Muscle layer of duodenum (tissue), 2 donors: ENCODE measurements at regions not wholly inside any gene's neighbourhood (a gene's known extent, or its start where the extent isn't known, plus 50 kb on each side); places are given as distances from the start of the nearest gene placed in this dataset.

Source experiments
- H3K27ac ChIP-seq: one replicate; pipeline ENCODE4 v1.7.0; 2013; ENCODE audit warnings: mild to moderate bottlenecking, low read length
- H3K27me3 ChIP-seq: one replicate; pipeline ENCODE4 v1.7.0; 2013; ENCODE audit warnings: low read depth, mild to moderate bottlenecking, control low read depth, low read length
- H3K36me3 ChIP-seq, 2 donors: one replicate each; pipeline ENCODE4 v1.7.0; 2013; ENCODE audit warnings: low read length in 2 of 2, control low read depth in 1 of 2, mild to moderate bottlenecking in 1 of 2; ENCODE audit not compliant: insufficient read depth in 2 of 2, control insufficient read depth in 1 of 2
- H3K4me1 ChIP-seq, 2 donors: one replicate each; pipeline ENCODE4 v1.7.0; 2013; ENCODE audit warnings: low read length in 2 of 2, mild to moderate bottlenecking in 2 of 2, control low read depth in 1 of 2, moderate library complexity in 1 of 2; ENCODE audit not compliant: insufficient read depth in 2 of 2, control insufficient read depth in 1 of 2
- H3K4me3 ChIP-seq, 2 donors: one replicate each; pipeline ENCODE4 v1.7.0; 2013; ENCODE audit warnings: low read length in 2 of 2, low read depth in 1 of 2, mild to moderate bottlenecking in 1 of 2
- H3K9me3 ChIP-seq, 2 donors: one replicate each; pipeline ENCODE4 v1.7.0; 2013; ENCODE audit warnings: low read length in 2 of 2, control low read depth in 1 of 2, mild to moderate bottlenecking in 1 of 2; ENCODE audit not compliant: control insufficient read depth in 1 of 2
- donor health status: healthy.

DNA sequence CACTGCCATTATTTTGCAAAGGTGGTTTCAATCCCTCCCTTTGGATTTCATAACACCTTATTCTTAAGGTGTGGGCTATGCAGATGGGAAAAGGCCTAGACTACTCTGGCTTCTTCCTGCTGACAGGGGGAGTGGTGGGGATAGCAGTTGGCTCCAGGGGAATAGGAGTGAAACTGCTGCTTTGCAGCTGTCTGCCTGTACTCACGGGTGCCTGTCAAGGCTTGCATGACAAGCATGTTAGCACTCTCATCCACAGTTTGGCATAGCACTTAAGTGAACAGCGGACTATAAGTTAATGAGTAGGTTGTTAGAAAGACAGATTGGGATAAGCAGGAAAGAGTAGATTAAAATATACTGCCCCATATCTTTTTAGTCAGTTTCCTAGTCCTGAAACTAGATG is 287.5 kb upstream of the DAB1 start:
- Histone ChIP-seq H3K27me3 (no peaks in the 10 kb centered on the region), H3K4me3 (no peak overlapping the region), H3K9me3 (no peaks in the 10 kb centered on the region), H3K4me1 (no peaks in the 10 kb centered on the region), H3K36me3 (no peaks in the 10 kb centered on the region), H3K27ac (no peak overlapping the region)

DNA sequence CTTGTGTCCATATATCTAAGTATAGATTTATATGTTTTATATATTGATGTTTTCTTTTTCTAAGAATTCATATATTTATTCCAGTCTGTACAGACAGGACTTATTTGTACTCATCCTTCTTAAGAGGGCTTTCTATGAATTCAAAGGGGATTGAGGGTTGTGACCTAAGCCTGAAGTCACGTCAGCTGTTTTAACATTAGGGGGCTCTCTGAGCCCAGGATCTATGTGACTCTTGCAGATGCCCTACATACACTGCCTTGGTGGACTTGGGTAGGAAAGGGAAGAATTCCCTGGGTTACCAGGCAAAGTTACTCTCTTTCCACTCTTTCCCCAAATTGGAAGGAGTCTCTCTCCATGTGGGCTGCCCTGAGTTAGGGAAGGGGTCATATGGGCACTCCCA is 283.8 kb upstream of the DAB1 start:
- Histone ChIP-seq H3K4me3 (no peak overlapping the region), H3K27ac (no peak overlapping the region), H3K36me3 (no peaks in the 10 kb centered on the region), H3K9me3 (no peaks in the 10 kb centered on the region), H3K27me3 (no peaks in the 10 kb centered on the region), H3K4me1 (no peaks in the 10 kb centered on the region)

DNA sequence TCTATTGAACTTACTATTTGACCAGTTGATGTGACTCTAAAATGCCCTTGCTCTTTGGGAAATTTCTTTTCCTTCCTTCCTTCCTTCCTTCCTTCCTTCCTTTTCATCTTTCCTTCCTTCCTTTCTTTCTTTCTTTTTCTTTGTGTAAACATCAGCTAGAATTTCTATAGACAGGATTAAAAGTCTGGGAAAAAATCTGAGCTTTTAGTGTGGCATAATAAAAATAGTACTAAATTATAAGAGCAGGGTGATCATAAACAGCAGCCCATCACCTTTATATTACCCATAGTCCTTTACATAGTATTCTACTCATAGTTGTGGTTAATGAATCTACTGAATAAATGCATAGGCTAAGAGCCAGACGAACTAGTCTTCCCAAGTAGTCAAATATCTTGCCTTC is 281.0 kb upstream of the DAB1 start:
- no peak overlapping the region for H3K4me3 ChIP-seq
- H3K36me3 ChIP-seq, result no peaks in the 10 kb centered on the region
- H3K4me1 ChIP-seq, result no peaks in the 10 kb centered on the region
- no peak overlapping the region for H3K27ac ChIP-seq
- no peaks in the 10 kb centered on the region for H3K27me3 ChIP-seq
- no peaks in the 10 kb centered on the region for H3K9me3 ChIP-seq

DNA sequence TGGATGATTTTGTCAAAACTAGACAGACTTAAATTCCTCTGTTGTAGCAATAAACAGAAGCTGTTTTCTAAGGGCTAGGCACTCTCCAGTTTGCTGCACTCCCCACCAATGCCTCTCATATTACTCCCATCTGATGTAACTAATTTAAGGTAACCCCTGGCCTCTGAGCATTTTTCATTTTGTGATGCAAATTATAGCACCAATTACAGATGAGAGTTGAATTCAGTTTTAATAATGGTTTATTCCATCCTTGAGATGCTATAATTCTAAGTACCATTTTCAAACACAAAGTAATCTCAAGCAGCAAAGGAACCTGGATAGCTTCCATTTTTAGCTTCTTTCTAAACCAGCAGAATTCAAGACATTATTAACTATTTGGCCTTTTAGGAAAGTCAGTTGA is 280.4 kb upstream of the DAB1 start:
- H3K27me3 ChIP-seq, result no peaks in the 10 kb centered on the region
- H3K4me3 ChIP-seq, result no peak overlapping the region
- H3K4me1 ChIP-seq, result no peaks in the 10 kb centered on the region
- H3K36me3 ChIP-seq, result no peaks in the 10 kb centered on the region
- H3K9me3 ChIP-seq, result no peaks in the 10 kb centered on the region
- no peak overlapping the region for H3K27ac ChIP-seq

DNA sequence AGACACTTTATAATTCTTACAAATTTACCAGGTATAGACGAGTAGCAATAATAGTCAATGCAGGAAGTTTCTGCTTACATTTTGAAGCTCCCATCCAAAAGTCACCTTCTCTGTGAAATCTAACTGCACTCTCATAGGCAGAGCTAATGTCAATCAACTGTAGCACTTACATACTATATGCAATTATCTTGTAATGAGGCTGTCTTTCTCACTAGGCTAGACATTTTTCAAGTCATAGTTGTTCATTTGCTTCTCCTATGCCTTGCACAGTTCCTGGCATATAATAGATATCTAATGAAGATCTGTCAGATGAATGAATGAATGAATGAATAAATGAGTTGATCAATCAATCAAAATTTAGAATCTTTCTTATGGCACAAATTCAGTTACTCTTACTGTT is 273.0 kb upstream of the DAB1 start:
- Histone ChIP-seq H3K36me3 (no peaks in the 10 kb centered on the region), H3K4me3 (no peak overlapping the region), H3K9me3 (no peaks in the 10 kb centered on the region), H3K27me3 (no peaks in the 10 kb centered on the region), H3K27ac (no peak overlapping the region), H3K4me1 (no peaks in the 10 kb centered on the region)

DNA sequence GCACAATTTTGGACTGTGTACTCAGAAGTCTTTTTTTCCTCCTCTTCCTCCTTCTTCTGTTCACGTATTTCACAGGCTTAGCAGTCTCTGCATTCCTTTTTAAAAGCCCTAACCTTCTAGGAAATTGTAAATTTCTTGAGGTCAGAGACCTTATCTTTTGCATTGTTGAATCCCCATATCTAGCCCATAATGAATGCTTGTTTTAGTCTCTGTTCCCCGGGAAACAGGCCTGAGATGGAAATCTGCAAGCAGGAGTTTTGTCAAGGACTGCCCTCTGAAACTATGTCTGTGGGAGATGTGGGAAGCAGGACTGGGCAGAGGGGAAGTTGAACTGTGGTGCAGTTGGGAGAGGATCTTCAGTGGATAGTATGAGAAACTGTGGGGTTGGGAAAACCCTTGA is 272.2 kb upstream of the DAB1 start:
- H3K4me3 ChIP-seq, result no peak overlapping the region
- no peaks in the 10 kb centered on the region for H3K27me3 ChIP-seq
- no peak overlapping the region for H3K27ac ChIP-seq
- H3K4me1 ChIP-seq, result no peaks in the 10 kb centered on the region
- no peaks in the 10 kb centered on the region for H3K9me3 ChIP-seq
- H3K36me3 ChIP-seq, result no peaks in the 10 kb centered on the region

DNA sequence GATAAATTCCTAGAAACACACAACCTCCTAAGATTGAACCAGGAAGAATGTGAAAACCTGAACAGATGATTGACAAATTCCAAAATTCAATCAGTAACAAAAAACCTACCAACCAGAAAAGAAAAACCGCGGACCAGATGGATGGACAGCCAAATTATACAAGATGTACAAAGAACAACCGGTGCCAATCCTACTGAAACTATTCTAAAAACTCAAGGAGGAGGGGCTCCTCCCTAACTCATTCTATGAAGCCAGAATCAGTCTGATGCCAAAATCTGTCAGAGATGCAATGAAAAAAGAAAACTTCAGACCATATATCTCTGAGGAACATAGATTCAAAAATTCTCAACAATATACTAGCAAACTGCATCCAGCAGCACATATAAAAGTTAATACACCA is 262.4 kb upstream of the DAB1 start:
- no peak overlapping the region for H3K4me3 ChIP-seq
- no peaks in the 10 kb centered on the region for H3K4me1 ChIP-seq
- H3K27ac ChIP-seq, result no peak overlapping the region
- H3K36me3 ChIP-seq, result no peaks in the 10 kb centered on the region
- no peaks in the 10 kb centered on the region for H3K27me3 ChIP-seq
- H3K9me3 ChIP-seq, result peaks cover 0 to 16% of the 10 kb centered on the region in 2 donors

DNA sequence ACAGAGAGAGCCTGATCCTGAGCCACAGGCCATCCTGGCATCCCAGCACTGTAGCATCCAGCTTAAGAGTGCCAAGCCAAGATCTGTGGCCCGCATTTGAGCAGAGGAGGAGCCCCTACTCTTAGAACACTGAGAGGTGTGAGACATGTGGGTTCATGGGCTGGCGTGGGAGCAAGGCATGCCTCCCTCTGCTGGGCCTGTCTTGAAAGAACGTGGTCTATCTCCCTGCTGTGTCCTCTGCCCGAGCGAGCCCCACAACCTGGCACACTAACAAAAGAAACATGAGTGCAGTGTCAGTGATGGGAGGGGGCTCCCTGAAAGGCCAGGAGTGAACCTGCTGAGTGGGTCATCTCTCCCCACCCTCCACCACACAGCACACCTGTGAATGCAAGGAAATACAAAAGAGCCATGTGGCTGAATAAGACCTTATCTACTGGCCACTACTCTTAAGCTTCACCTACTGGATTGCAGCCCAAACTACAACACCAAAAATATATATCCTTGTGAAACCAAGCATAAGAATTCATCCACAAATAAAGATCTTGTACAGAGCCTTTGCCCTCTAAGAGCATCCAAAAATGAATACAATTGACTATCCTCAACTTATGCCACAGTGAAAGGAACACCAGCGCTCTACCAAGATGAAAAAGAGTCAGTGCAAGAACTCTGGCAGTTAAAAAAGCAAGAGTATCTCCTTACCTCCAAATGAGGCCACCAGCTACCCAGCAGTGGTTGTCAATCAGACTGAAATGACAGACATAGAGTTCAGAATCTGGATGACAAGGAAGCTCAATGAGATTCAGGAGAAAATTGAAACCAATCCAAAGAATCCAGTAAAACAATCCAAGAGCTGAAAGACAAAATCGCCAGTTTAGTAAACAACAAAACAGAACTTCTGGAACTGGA is 259.4 kb upstream of the DAB1 start:
- no peaks in the 10 kb centered on the region for H3K4me1 ChIP-seq
- peaks cover 0 to 11% of the 10 kb centered on the region in 2 donors for H3K9me3 ChIP-seq
- H3K36me3 ChIP-seq, result no peaks in the 10 kb centered on the region
- no peak overlapping the region for H3K27ac ChIP-seq
- no peaks in the 10 kb centered on the region for H3K27me3 ChIP-seq
- no peak overlapping the region for H3K4me3 ChIP-seq

DNA sequence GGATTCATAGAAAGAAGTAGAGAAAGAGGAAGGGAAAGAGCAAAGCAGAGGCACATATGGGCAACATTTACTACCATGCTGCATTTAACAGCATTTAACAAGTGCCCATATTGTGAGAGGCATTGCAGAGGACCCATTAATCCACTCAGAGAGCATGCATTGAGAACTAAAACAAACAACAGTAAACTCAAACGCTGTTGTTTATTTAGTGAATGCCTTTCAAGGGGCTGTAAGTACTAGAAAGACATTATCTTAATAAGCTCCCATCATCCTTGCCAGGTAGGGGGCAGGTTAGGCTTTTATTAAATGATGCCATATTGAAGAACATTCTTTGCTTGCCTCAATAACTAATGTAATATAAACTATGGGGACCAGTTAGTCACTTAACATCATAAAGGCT is 254.3 kb upstream of the DAB1 start:
- H3K4me1 ChIP-seq, result no peaks in the 10 kb centered on the region
- no peaks in the 10 kb centered on the region for H3K36me3 ChIP-seq
- no peak overlapping the region for H3K4me3 ChIP-seq
- no peak overlapping the region for H3K27ac ChIP-seq
- peaks cover 0 to 3% of the 10 kb centered on the region in 2 donors for H3K9me3 ChIP-seq
- H3K27me3 ChIP-seq, result no peaks in the 10 kb centered on the region

DNA sequence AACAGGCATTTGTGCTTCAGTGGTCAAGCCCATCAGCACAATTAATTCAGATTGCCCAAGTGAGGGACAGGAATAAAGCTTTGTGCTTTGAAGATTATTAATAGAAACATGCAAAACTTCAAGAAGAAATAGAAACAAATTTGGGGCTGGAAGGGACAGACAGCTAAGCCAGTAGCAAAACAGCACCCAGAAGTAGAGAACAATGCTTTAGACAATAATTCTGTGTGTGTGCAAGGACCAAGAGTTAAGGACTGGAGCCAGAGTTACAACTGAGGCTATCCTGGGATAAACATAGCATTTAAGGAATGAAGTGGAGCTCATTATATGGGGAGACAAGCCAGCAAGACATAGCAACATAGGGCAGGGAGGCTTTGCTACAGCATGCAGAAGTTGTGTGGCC is 251.9 kb upstream of the DAB1 start:
- no peak overlapping the region for H3K4me3 ChIP-seq
- H3K9me3 ChIP-seq, result no peaks in the 10 kb centered on the region
- H3K36me3 ChIP-seq, result no peaks in the 10 kb centered on the region

DNA sequence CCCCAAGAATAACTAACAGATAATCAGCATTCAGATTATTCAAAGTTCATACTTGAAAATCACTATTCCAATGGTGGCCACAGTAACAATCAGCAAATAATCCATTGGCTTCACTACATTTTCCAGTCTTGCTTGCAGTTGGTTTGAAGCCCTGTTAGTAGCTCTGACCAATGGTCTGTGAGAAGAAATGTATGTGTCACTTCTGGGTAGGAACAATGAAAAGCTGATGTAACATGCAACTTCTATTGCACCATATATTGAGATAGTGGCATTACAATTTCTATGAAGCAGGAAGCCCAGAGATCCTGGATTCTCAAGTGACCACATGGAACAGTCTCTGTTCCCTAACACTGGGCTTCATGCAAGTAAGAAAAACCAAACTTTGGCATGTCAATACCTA is 250.9 kb upstream of the DAB1 start:
- Histone ChIP-seq H3K36me3 (no peaks in the 10 kb centered on the region), H3K4me3 (no peak overlapping the region), H3K27me3 (no peaks in the 10 kb centered on the region), H3K27ac (no peak overlapping the region), H3K9me3 (no peaks in the 10 kb centered on the region), H3K4me1 (no peaks in the 10 kb centered on the region)

More for the DNA sequence above, 251.9 kb upstream of the DAB1 start:
- H3K27me3 ChIP-seq, result no peaks in the 10 kb centered on the region
- no peaks in the 10 kb centered on the region for H3K4me1 ChIP-seq
- H3K27ac ChIP-seq, result no peak overlapping the region
